Bone marrow (tissue), 2 donors: ENCODE measurements at regions not wholly inside any gene's neighbourhood (a gene's known extent, or its start where the extent isn't known, plus 50 kb on each side); places are given as distances from the start of the nearest gene placed in this dataset.
A peak's percentile ranks its signal among the peaks of the same experiment; 100 is the strongest.

Experiments used
- DNase-seq, 2 donors: peaks; one replicate each; lab custom pipeline; 2025; lab: John Stamatoyannopoulos, UW

GRCh38 chr4:145234091-145234706 lies 53.8 kb upstream of the OTUD4 start:
- peak in 1 of 2 donors; percentile 76 for DNase-seq

GRCh38 chr4:145231906-145232700 lies 51.7 kb upstream of the OTUD4 start:
- no peak for DNase-seq

DNA sequence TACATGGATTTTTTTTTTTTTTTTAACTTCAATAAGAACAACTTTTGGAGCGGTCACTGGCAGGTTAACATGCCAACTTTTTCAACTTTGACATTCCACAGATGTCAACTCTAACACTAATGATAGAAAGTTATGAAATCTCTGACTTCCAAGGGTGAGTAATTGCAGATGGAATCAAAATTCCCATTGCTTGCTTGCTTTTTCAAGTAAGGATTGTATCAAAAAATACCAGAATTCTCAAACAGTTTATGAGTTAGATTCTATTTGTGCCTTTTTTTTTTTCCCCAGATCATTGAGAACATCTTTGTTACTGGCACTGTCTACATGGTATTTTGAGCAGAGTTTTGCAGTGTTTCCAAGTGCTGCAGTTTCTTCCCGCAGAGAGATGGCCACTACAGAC lies 50.3 kb upstream of the OTUD4 start:
- DNase-seq, result no peak
